Panc1 (cell line): ENCODE measurements at regions not wholly inside any gene's neighbourhood (a gene's known extent, or its start where the extent isn't known, plus 50 kb on each side); places are given as distances from the start of the nearest gene placed in this dataset.

Experiments used
- ATAC-seq: fragments of 200-7000 bp; cut with Tn5 transposase; 2 replicates; pipeline ENCODE4 v1.9.1; 2020; ENCODE audit warnings: mild to moderate bottlenecking, moderate library complexity
- BruUV-seq: library from RNA; stranded (reverse); fragments of 400-500 nt; replicated peaks from 2 replicates; lab custom pipeline; 2021; lab: Mats Ljungman, UMichigan
- CTCF ChIA-PET: fragments of 300-600 bp; sonication (Branson Sonifier 250); formaldehyde crosslinking; loops from one replicate; lab custom pipeline; 2022; ENCODE audit warnings: antibody characterized with exemption; lab: Charles Lee
- POLR2A ChIA-PET: fragments of 300-600 bp; sonication (Branson Sonifier 250); formaldehyde crosslinking; loops from one replicate; lab custom pipeline; 2022; ENCODE audit warnings: antibody characterized with exemption; lab: Charles Lee
- DNase-seq: peaks from one replicate; pipeline ENCODE4 v3.0.0-alpha.2; 2010; ENCODE audit warnings: low read depth, low spot score
- H3K27ac ChIP-seq: 2 replicates; pipeline ENCODE4 v1.5.1; 2011; ENCODE audit warnings: mild to moderate bottlenecking, low read length, inconsistent platforms
- H3K27me3 ChIP-seq: fragments of 200-500 bp; sonication (Bioruptor generic); 2 replicates; pipeline ENCODE4 v1.6.0; 2014; ENCODE audit warnings: low read length, inconsistent platforms; ENCODE audit not compliant: control insufficient read depth, insufficient read depth
- H3K36me3 ChIP-seq: fragments of 200-500 bp; sonication (Bioruptor generic); 2 replicates; pipeline ENCODE4 v1.5.1; 2014; ENCODE audit warnings: inconsistent platforms, mild to moderate bottlenecking, low read length, moderate library complexity; ENCODE audit not compliant: control insufficient read depth, insufficient read depth
- H3K4me1 ChIP-seq: 2 replicates; pipeline ENCODE4 v1.5.1; 2011; ENCODE audit warnings: inconsistent platforms, mild to moderate bottlenecking, low read length, moderate library complexity; ENCODE audit not compliant: control insufficient read depth, insufficient read depth
- H3K4me3 ChIP-seq, 2 experiments: 2 replicates each; pipeline ENCODE4 v1.5.1; 2011 to 2012; ENCODE audit warnings: low read depth in 2 of 2, low read length in 2 of 2, mild to moderate bottlenecking in 2 of 2, inconsistent platforms in 1 of 2, moderate library complexity in 1 of 2
- H3K9me3 ChIP-seq: fragments of 200-500 bp; sonication (Bioruptor generic); 2 replicates; pipeline ENCODE4 v1.5.1; 2014; ENCODE audit warnings: low read depth, mild to moderate bottlenecking, inconsistent platforms, low read length, moderate library complexity; ENCODE audit not compliant: control insufficient read depth, insufficient read depth
- POLR2AphosphoS5 ChIP-seq: IDR thresholded peaks from 2 replicates; pipeline ENCODE4 v1.6.1; 2012; ENCODE audit warnings: mild to moderate bottlenecking, low read depth, low read length, moderate library complexity
- SIN3A ChIP-seq: IDR thresholded peaks from 2 replicates; pipeline ENCODE4 v1.6.1; 2012; ENCODE audit warnings: low read depth, mild to moderate bottlenecking, low read length, moderate library complexity, borderline replicate concordance; ENCODE audit not compliant: insufficient read depth
- TCF7L2 ChIP-seq: IDR thresholded peaks from 2 replicates; pipeline ENCODE4 v1.6.1; 2011; ENCODE audit warnings: mild to moderate bottlenecking, low read depth, low read length, inconsistent platforms
- in situ Hi-C: cut with HindIII; loops from 2 replicates; pipeline ENCODE4 v1.10.0; 2016; ENCODE audit warnings: low sequenced_read_pairs, low pct_unique_long_range_greater_than_20kb
- intact Hi-C: fragments of 100-400 bp; cut with micrococcal nuclease; formaldehyde crosslinking; loops from one replicate; pipeline ENCODE4 v1.10.0; 2022; ENCODE audit not compliant: unreplicated experiment
- TF ChIP-seq, protein P1 (sequence below), 2 experiments: IDR thresholded peaks; 2 replicates each; pipeline ENCODE4 v1.6.1; 2011 to 2012; ENCODE audit warnings: low read depth in 2 of 2, control low read depth in 1 of 2, low read length in 1 of 2, mild to moderate bottlenecking in 1 of 2, moderate library complexity in 1 of 2; ENCODE audit not compliant: insufficient read depth in 1 of 2
- TF ChIP-seq, protein P2 (sequence below): fragments of 450-650 bp; IDR thresholded peaks from 2 replicates; pipeline ENCODE4 v1.5.1; 2017; ENCODE audit warnings: mild to moderate bottlenecking

DNA sequence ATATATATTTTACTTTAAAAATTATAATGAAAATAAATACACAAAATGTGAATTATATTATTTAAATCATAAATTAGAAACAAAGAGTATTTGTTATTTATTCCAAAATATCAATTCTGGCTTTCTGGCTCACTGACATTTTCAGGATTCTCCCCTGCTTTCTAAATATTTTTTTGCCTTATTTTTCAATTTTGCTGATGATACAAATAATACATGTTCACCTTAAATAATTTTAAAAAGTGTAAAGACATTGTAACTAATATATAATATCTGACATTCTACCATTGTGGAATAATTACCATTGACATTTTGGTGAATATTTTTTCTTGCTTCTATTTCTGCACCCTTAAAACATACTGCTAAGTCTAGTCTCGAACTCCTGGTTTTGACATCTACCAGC is 325.9 kb upstream of the CBLB start:
- Histone ChIP-seq H3K4me1 (no peaks in the 10 kb centered on the region), H3K36me3 (no peaks in the 10 kb centered on the region), H3K9me3 (no peaks in the 10 kb centered on the region), H3K4me3 (no peak overlapping the region), H3K27ac (no peak overlapping the region), H3K27me3 (no peaks in the 10 kb centered on the region)
- POLR2A ChIA-PET, result no interaction called here
- intact Hi-C loops (no loop called here), in situ Hi-C loops (no loop called here)
- no peak for TF ChIP-seq POLR2AphosphoS5
- no peak for TF ChIP-seq TCF7L2
- TF ChIP-seq, protein P1, sequence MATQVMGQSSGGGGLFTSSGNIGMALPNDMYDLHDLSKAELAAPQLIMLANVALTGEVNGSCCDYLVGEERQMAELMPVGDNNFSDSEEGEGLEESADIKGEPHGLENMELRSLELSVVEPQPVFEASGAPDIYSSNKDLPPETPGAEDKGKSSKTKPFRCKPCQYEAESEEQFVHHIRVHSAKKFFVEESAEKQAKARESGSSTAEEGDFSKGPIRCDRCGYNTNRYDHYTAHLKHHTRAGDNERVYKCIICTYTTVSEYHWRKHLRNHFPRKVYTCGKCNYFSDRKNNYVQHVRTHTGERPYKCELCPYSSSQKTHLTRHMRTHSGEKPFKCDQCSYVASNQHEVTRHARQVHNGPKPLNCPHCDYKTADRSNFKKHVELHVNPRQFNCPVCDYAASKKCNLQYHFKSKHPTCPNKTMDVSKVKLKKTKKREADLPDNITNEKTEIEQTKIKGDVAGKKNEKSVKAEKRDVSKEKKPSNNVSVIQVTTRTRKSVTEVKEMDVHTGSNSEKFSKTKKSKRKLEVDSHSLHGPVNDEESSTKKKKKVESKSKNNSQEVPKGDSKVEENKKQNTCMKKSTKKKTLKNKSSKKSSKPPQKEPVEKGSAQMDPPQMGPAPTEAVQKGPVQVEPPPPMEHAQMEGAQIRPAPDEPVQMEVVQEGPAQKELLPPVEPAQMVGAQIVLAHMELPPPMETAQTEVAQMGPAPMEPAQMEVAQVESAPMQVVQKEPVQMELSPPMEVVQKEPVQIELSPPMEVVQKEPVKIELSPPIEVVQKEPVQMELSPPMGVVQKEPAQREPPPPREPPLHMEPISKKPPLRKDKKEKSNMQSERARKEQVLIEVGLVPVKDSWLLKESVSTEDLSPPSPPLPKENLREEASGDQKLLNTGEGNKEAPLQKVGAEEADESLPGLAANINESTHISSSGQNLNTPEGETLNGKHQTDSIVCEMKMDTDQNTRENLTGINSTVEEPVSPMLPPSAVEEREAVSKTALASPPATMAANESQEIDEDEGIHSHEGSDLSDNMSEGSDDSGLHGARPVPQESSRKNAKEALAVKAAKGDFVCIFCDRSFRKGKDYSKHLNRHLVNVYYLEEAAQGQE (IDR thresholded peaks at IDR 0.05; ENCODE audit: insufficient read depth in 1 of 2, low read depth in 2 of 2, low read length in 1 of 2), result no peak
- TF ChIP-seq, protein P2, sequence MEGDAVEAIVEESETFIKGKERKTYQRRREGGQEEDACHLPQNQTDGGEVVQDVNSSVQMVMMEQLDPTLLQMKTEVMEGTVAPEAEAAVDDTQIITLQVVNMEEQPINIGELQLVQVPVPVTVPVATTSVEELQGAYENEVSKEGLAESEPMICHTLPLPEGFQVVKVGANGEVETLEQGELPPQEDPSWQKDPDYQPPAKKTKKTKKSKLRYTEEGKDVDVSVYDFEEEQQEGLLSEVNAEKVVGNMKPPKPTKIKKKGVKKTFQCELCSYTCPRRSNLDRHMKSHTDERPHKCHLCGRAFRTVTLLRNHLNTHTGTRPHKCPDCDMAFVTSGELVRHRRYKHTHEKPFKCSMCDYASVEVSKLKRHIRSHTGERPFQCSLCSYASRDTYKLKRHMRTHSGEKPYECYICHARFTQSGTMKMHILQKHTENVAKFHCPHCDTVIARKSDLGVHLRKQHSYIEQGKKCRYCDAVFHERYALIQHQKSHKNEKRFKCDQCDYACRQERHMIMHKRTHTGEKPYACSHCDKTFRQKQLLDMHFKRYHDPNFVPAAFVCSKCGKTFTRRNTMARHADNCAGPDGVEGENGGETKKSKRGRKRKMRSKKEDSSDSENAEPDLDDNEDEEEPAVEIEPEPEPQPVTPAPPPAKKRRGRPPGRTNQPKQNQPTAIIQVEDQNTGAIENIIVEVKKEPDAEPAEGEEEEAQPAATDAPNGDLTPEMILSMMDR, result no peak
- no peak for TF ChIP-seq SIN3A
- no TSS peak for BruUV-seq
- no peak for DNase-seq
- CTCF ChIA-PET, result no interaction called here
- no peak for ATAC-seq

DNA sequence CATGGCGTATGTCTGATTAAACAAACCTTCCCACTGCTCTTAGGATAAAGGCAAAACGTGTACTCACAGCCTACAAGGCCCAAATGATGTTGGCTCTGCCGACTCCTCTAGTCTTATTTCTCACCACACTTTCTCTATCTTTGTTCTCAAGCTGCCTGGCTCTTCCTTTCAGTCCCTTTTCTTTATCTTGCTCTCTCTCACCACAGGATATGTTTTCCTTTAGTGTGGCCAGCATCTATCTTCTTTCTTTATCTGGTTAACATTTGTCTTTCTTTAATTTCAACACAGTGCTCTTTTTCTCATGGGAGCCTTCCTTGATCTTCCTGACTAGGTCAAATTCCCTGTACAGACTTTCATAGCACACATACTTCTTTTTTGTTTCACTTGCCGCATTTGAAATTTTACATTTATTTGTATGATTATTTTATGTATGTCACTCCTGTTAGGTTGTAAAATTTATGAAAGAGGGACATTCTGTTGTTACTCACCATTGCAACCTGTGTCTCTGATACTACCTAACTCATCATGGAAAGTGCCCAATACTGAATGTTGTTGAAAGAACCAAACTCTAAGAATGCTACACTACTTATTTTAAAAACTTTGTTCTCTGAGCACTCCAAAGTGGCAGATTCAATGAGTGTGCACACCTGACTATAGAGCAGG is 328.9 kb upstream of the CBLB start:
- Histone ChIP-seq H3K4me3 (no peak overlapping the region), H3K9me3 (no peaks in the 10 kb centered on the region), H3K27me3 (no peaks in the 10 kb centered on the region), H3K4me1 (no peaks in the 10 kb centered on the region), H3K27ac (no peak overlapping the region), H3K36me3 (no peaks in the 10 kb centered on the region)
- intact Hi-C loops (no loop called here), in situ Hi-C loops (no loop called here)
- BruUV-seq, result no TSS peak
- DNase-seq (no peak), ATAC-seq (no peak)
- ChIA-PET CTCF (no interaction called here), POLR2A (no interaction called here)
- TF ChIP-seq, protein P2, result no peak
- no peak for TF ChIP-seq POLR2AphosphoS5
- TF ChIP-seq TCF7L2, result no peak
- no peak for TF ChIP-seq SIN3A
- TF ChIP-seq, protein P1 (IDR thresholded peaks at IDR 0.05; ENCODE audit: insufficient read depth in 1 of 2, low read depth in 2 of 2, low read length in 1 of 2), result no peak
